CD14-positive monocyte (primary cell): ENCODE measurements at regions not wholly inside any gene's neighbourhood (a gene's known extent, or its start where the extent isn't known, plus 50 kb on each side); places are given as distances from the start of the nearest gene placed in this dataset.

Experiments used
- DNase-seq, 3 donors: peaks; one replicate each; pipeline ENCODE4 v3.0.0-alpha.2; 2011 to 2022
- H2AFZ ChIP-seq: 2 replicates; pipeline ENCODE4 v1.6.0; 2012; ENCODE audit warnings: mild to moderate bottlenecking, low read depth, low read length, inconsistent platforms; ENCODE audit not compliant: insufficient read depth, poor library complexity, severe bottlenecking
- H3K27ac ChIP-seq, 2 donors: 1 replicate in 1 of 2; 2 replicates in 1 of 2; pipeline ENCODE4 v1.5.1; 2012 to 2013; ENCODE audit warnings: low read length in 2 of 2, control low read depth in 1 of 2, inconsistent platforms in 1 of 2, low read depth in 1 of 2, mild to moderate bottlenecking in 1 of 2
- H3K27me3 ChIP-seq, 2 donors: one replicate each; pipeline versions ENCODE4 v1.6.0 to v1.6.1; 2011 to 2013; ENCODE audit warnings: low read length in 2 of 2; ENCODE audit not compliant: control insufficient read depth in 2 of 2, insufficient read depth in 2 of 2
- H3K36me3 ChIP-seq, 2 donors: replicated peaks in 1 of 2; 1 replicate in 1 of 2; 2 replicates in 1 of 2; pipeline versions ENCODE4 v1.5.1 to v1.6.1; 2012 to 2013; ENCODE audit warnings: low read length in 2 of 2, control low read depth in 1 of 2, inconsistent platforms in 1 of 2, mild to moderate bottlenecking in 1 of 2; ENCODE audit not compliant: insufficient read depth in 2 of 2, control insufficient read depth in 1 of 2
- H3K4me1 ChIP-seq, 2 donors: 1 replicate in 1 of 2; 2 replicates in 1 of 2; pipeline versions ENCODE4 v1.5.1 to v1.6.1; 2012 to 2013; ENCODE audit warnings: low read length in 2 of 2, control low read depth in 1 of 2, inconsistent platforms in 1 of 2, mild to moderate bottlenecking in 1 of 2, moderate library complexity in 1 of 2; ENCODE audit not compliant: insufficient read depth in 2 of 2, control insufficient read depth in 1 of 2
- H3K4me2 ChIP-seq: replicated peaks from 2 replicates; pipeline ENCODE3; 2012; ENCODE audit warnings: low read length, moderate library complexity, mild to moderate bottlenecking; ENCODE audit not compliant: poor library complexity, severe bottlenecking; ENCODE audit errors: extremely low read depth
- H3K4me3 ChIP-seq, 3 experiments: fragments of 200-600 bp in 1 of 3; sonication (generic) in 1 of 3; replicated peaks in 1 of 3; 1 replicate in 2 of 3; 2 replicates in 1 of 3; pipeline ENCODE4 v1.5.1; 2011 to 2013; ENCODE audit warnings: low read length in 3 of 3, mild to moderate bottlenecking in 3 of 3, control low read depth in 2 of 3, low read depth in 2 of 3, inconsistent platforms in 1 of 3, moderate library complexity in 1 of 3
- H3K79me2 ChIP-seq: 2 replicates; pipeline ENCODE4 v1.6.0; 2012; ENCODE audit warnings: mild to moderate bottlenecking, control low read depth, inconsistent platforms, low read length, moderate library complexity; ENCODE audit not compliant: insufficient read depth
- H3K9ac ChIP-seq: 2 replicates; pipeline ENCODE4 v1.6.0; 2017; ENCODE audit warnings: low read length, mild to moderate bottlenecking; ENCODE audit not compliant: insufficient read depth, poor library complexity, severe bottlenecking
- H3K9me3 ChIP-seq, 2 donors: replicated peaks in 1 of 2; 1 replicate in 1 of 2; 2 replicates in 1 of 2; pipeline versions ENCODE4 v1.5.1 to v1.6.1; 2012 to 2013; ENCODE audit warnings: low read length in 2 of 2, control low read depth in 1 of 2; ENCODE audit not compliant: control insufficient read depth in 1 of 2, insufficient read depth in 1 of 2
- H4K20me1 ChIP-seq: 2 replicates; pipeline ENCODE4 v1.6.0; 2012; ENCODE audit warnings: mild to moderate bottlenecking, low read length, control low read depth, moderate library complexity; ENCODE audit not compliant: insufficient read depth
- H3K27ac Mint-ChIP-seq, 7 donors: one replicate each; pipeline ENCODE4 v1.8.0; 2020; ENCODE audit warnings: mild to moderate bottlenecking in 7 of 7, mixed read lengths in 7 of 7, moderate library complexity in 6 of 7, inconsistent platforms in 2 of 7
- H3K27me3 Mint-ChIP-seq, 3 donors: one replicate each; pipeline ENCODE4 v1.8.0; 2021 to 2022; ENCODE audit warnings: low read depth in 3 of 3, mild to moderate bottlenecking in 3 of 3, mixed read lengths in 3 of 3, moderate library complexity in 3 of 3, inconsistent platforms in 1 of 3
- H3K36me3 Mint-ChIP-seq, 2 donors: one replicate each; pipeline ENCODE4 v1.8.0; 2020; ENCODE audit warnings: mixed read lengths in 2 of 2, inconsistent platforms in 1 of 2, mild to moderate bottlenecking in 1 of 2
- H3K4me1 Mint-ChIP-seq: one replicate; pipeline ENCODE4 v1.8.0; 2020; ENCODE audit warnings: mild to moderate bottlenecking, mixed read lengths
- H3K4me3 Mint-ChIP-seq, 2 donors: one replicate each; pipeline ENCODE4 v1.8.0; 2020; ENCODE audit warnings: mild to moderate bottlenecking in 2 of 2, mixed read lengths in 2 of 2, moderate library complexity in 1 of 2
- H3K9me3 Mint-ChIP-seq, 7 donors: one replicate each; pipeline ENCODE4 v1.8.0; 2020 to 2022; ENCODE audit warnings: mixed read lengths in 7 of 7, mild to moderate bottlenecking in 6 of 7, moderate library complexity in 6 of 7, inconsistent platforms in 2 of 7
- WGBS: methylation state at CpG from one replicate; pipeline ENCODE4 v1.1.5; 2013; ENCODE audit warnings: missing lambda C conversion rate; ENCODE audit not compliant: insufficient coverage; 5-methylcytosine and 5-hydroxymethylcytosine counted together
- intact Hi-C, 2 donors: fragments of 100-400 bp; cut with micrococcal nuclease; formaldehyde crosslinking; loops; one replicate each; pipeline versions ENCODE4 v1.15.0 to v1.15.1; 2023
- TF ChIP-seq, protein P1 (sequence below): fragments of 200-600 bp; IDR thresholded peaks from one replicate; pipeline ENCODE4 v1.8.0; 2022; ENCODE audit warnings: antibody characterized with exemption, mild to moderate bottlenecking

DNA sequence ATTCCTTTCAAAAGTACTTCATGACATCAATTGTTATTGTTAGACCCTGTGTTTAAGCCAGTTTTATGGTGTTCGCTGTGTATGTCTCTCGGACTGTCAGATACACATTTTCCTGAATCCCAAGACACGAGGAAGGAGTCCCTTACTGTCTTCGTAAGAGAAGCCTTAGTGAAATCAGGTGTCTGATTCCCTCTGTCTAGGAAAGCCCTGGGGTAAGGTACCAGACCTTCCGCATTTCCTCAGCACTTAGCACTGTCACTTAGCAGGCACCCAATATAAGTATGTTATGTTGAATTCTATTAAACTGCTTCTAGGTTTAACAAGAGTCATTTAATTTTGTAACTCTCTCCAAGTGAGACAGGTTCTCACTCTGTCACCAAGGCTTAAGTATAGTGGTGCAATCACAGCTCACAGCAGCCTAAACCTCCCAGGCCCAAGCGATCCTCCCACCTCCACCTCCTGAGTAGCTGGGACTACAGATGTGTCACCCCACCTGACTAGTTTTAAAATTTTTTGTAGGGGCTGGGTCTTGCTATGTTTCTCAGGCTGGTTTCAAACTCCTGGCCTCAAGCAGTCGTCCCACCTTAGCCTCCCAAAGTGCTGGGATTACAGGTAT, 111.0 kb downstream of the BBS10 start:
- no peaks in the 10 kb centered on the region for H3K79me2 ChIP-seq
- no peak overlapping the region for H2AFZ ChIP-seq
- no peak overlapping the region for H3K4me3 ChIP-seq
- H3K4me3 Mint-ChIP-seq = no peak overlapping the region
- H3K36me3 Mint-ChIP-seq = no peaks in the 10 kb centered on the region
- H4K20me1 ChIP-seq = no peaks in the 10 kb centered on the region
- 100% methylated on average over 4 of the region's 7 CpGs for WGBS
- TF ChIP-seq, protein P1, sequence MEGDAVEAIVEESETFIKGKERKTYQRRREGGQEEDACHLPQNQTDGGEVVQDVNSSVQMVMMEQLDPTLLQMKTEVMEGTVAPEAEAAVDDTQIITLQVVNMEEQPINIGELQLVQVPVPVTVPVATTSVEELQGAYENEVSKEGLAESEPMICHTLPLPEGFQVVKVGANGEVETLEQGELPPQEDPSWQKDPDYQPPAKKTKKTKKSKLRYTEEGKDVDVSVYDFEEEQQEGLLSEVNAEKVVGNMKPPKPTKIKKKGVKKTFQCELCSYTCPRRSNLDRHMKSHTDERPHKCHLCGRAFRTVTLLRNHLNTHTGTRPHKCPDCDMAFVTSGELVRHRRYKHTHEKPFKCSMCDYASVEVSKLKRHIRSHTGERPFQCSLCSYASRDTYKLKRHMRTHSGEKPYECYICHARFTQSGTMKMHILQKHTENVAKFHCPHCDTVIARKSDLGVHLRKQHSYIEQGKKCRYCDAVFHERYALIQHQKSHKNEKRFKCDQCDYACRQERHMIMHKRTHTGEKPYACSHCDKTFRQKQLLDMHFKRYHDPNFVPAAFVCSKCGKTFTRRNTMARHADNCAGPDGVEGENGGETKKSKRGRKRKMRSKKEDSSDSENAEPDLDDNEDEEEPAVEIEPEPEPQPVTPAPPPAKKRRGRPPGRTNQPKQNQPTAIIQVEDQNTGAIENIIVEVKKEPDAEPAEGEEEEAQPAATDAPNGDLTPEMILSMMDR = no peak
- intact Hi-C loops = no loop called here
- H3K4me2 ChIP-seq = no peak overlapping the region
- H3K36me3 ChIP-seq = no peaks in the 10 kb centered on the region
- DNase-seq = no peak
- H3K4me1 ChIP-seq = no peaks in the 10 kb centered on the region
- no peaks in the 10 kb centered on the region for H3K4me1 Mint-ChIP-seq
- no peaks in the 10 kb centered on the region for H3K27me3 ChIP-seq
- peaks cover 0 to 1% (median 1%) of the 10 kb centered on the region in 3 donors for H3K27me3 Mint-ChIP-seq
- H3K9ac ChIP-seq = no peak overlapping the region
- no peaks in the 10 kb centered on the region for H3K9me3 ChIP-seq
- H3K27ac Mint-ChIP-seq = no peak overlapping the region
- peaks cover 0 to 2% (median 0%) of the 10 kb centered on the region in 7 donors for H3K9me3 Mint-ChIP-seq
- H3K27ac ChIP-seq = no peak overlapping the region

DNA sequence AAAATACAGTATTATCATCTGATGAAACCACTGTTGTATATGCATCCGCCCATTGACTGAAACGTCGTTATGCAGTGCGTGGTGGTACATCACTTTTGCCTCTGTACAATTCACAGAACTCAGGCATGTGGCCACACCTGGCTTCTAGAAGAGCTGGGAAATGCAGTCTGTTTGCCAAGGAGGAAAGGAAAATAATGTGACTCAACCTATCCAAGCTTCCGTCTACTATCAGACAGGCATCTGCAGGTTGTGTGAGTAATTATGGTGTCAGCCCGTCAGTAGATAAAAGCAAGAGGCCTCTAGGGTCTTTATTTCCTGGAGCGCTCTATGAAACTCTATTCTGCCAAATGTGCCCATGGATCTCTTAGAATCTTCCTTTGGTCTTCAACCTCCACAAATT, 111.6 kb downstream of the BBS10 start:
- no peak overlapping the region for H3K4me2 ChIP-seq
- WGBS = 96% methylated on average over 5 of the region's 7 CpGs

More for the DNA sequence above, 111.6 kb downstream of the BBS10 start:
- no peaks in the 10 kb centered on the region for H3K27me3 ChIP-seq
- H4K20me1 ChIP-seq = no peaks in the 10 kb centered on the region
- no peak overlapping the region for H3K9ac ChIP-seq
- no peaks in the 10 kb centered on the region for H3K36me3 ChIP-seq
- DNase-seq = no peak
- Mint-ChIP-seq H3K27ac (no peak overlapping the region), H3K4me3 (no peak overlapping the region), H3K4me1 (no peaks in the 10 kb centered on the region), H3K36me3 (no peaks in the 10 kb centered on the region), H3K27me3 (peaks cover 0 to 1% (median 1%) of the 10 kb centered on the region in 3 donors), H3K9me3 (peaks cover 0 to 2% (median 0%) of the 10 kb centered on the region in 7 donors)
- no peak overlapping the region for H2AFZ ChIP-seq
- H3K79me2 ChIP-seq = no peaks in the 10 kb centered on the region
- H3K27ac ChIP-seq = no peak overlapping the region
- no peaks in the 10 kb centered on the region for H3K4me1 ChIP-seq
- TF ChIP-seq, protein P1 = no peak
- no peak overlapping the region for H3K4me3 ChIP-seq
- intact Hi-C loops = no loop called here
- H3K9me3 ChIP-seq = peaks cover 0 to 5% of the 10 kb centered on the region in 2 donors
